ENCODE measurements at regions not wholly inside any gene's neighbourhood (a gene's known extent, or its start where the extent isn't known, plus 50 kb on each side); places are given as distances from the start of the nearest gene placed in this dataset.

GRCh38 chr6:104601721-104602120, 258.0 kb downstream of the HACE1 start:
- no peak for TF ChIP-seq EZH2 (IDR thresholded peaks at IDR 0.05; ENCODE audit: borderline replicate concordance, low read length)
- no peak for TF ChIP-seq CTCF (IDR thresholded peaks at IDR 0.05; ENCODE audit: low read length)

Data from OCI-LY1 (cell line).